ENCODE measurements at regions not wholly inside any gene's neighbourhood (a gene's known extent, or its start where the extent isn't known, plus 50 kb on each side); places are given as distances from the start of the nearest gene placed in this dataset.

- no peaks in the 10 kb centered on the region for H3K4me1 ChIP-seq (ENCODE audit: control insufficient read depth in 1 of 2, insufficient read depth in 2 of 2, low read length in 2 of 2)
- H3K4me3 ChIP-seq (replicated peaks in 1 of 2; ENCODE audit: low read depth in 1 of 2, low read length in 2 of 2) = no peak overlapping the region
- intact Hi-C loops (cut with micrococcal nuclease) = no loop called here
- no peak overlapping the region for H2AFZ ChIP-seq (ENCODE audit: low read depth, low read length, poor library complexity, severe bottlenecking)
- no peaks in the 10 kb centered on the region for H3K36me3 ChIP-seq (ENCODE audit: control insufficient read depth in 1 of 2, insufficient read depth in 2 of 2, low read length in 2 of 2)
- H3K4me2 ChIP-seq (ENCODE audit: low read length) = no peak overlapping the region
- ChIA-PET CTCF (no interaction called here), POLR2A (no interaction called here), RAD21 (ENCODE audit: low non-redundant PET in 1 of 2, low total read pairs in 2 of 2, uncharacterized antibody in 2 of 2, unreplicated experiment in 2 of 2) (no interaction called here)
- H3K9ac ChIP-seq (ENCODE audit: low read length) = no peak overlapping the region
- no peaks in the 10 kb centered on the region for H4K20me1 ChIP-seq (ENCODE audit: insufficient read depth)
- no peaks in the 10 kb centered on the region for H3K9me3 ChIP-seq (ENCODE audit: control insufficient read depth in 1 of 2, insufficient read depth in 1 of 2, low read depth in 1 of 2, low read length in 2 of 2)
- DNase-seq (ENCODE audit: low read depth, low spot score) = no peak
- H3K79me2 ChIP-seq (ENCODE audit: insufficient read depth, low read length) = no peaks in the 10 kb centered on the region
- H3K27ac ChIP-seq (ENCODE audit: low read depth, low read length) = no peak overlapping the region
- no peak for ATAC-seq
- H3K9me2 ChIP-seq (ENCODE audit: insufficient read depth) = no peaks in the 10 kb centered on the region
- TF ChIP-seq EGR1 (IDR thresholded peaks at IDR 0.05; ENCODE audit: low read depth) = no peak
- no peak for TF ChIP-seq RAD21 (IDR thresholded peaks at IDR 0.05; ENCODE audit: low read depth)
- no peak for TF ChIP-seq FOSL1 (IDR thresholded peaks at IDR 0.05; ENCODE audit: low read depth)
- TF ChIP-seq ELF1 (IDR thresholded peaks at IDR 0.05; ENCODE audit: borderline replicate concordance, low read depth) = no peak
- no peak for TF ChIP-seq SRF (IDR thresholded peaks at IDR 0.05; ENCODE audit: low read depth)
- TF ChIP-seq ZFX (IDR thresholded peaks at IDR 0.05) = no peak
- TF ChIP-seq EZH2phosphoT487 (IDR thresholded peaks at IDR 0.05; ENCODE audit: borderline replicate concordance) = no peak
- TF ChIP-seq POLR2A (IDR thresholded peaks at IDR 0.05; ENCODE audit: borderline replicate concordance, extremely low read depth, insufficient read depth, insufficient read length) = no peak
- TF ChIP-seq JUND (IDR thresholded peaks at IDR 0.05) = no peak
- TF ChIP-seq REST (IDR thresholded peaks at IDR 0.05; ENCODE audit: low read depth) = no peak
- TF ChIP-seq SP1 (IDR thresholded peaks at IDR 0.05; ENCODE audit: low read depth) = no peak
- TF ChIP-seq ZBTB33 (IDR thresholded peaks at IDR 0.05; ENCODE audit: extremely low read depth, insufficient replicate concordance, low read length) = no peak
- TF ChIP-seq TCF7L2 (IDR thresholded peaks at IDR 0.05; ENCODE audit: borderline replicate concordance, extremely low read depth, insufficient read depth, insufficient read length) = no peak
- TF ChIP-seq ATF3 (IDR thresholded peaks at IDR 0.05) = no peak
- no peak for TF ChIP-seq EZH2 (IDR thresholded peaks at IDR 0.05)
- H3K27me3 ChIP-seq (ENCODE audit: insufficient read depth, low read length) = no peaks in the 10 kb centered on the region
- BruUV-seq (replicated peaks) = no TSS peak
Measured at GRCh38 chr7:47028284-47028683, 553.6 kb downstream of the TNS3 start.
